ENCODE measurements at regions not wholly inside any gene's neighbourhood (a gene's known extent, or its start where the extent isn't known, plus 50 kb on each side); places are given as distances from the start of the nearest gene placed in this dataset.

DNA sequence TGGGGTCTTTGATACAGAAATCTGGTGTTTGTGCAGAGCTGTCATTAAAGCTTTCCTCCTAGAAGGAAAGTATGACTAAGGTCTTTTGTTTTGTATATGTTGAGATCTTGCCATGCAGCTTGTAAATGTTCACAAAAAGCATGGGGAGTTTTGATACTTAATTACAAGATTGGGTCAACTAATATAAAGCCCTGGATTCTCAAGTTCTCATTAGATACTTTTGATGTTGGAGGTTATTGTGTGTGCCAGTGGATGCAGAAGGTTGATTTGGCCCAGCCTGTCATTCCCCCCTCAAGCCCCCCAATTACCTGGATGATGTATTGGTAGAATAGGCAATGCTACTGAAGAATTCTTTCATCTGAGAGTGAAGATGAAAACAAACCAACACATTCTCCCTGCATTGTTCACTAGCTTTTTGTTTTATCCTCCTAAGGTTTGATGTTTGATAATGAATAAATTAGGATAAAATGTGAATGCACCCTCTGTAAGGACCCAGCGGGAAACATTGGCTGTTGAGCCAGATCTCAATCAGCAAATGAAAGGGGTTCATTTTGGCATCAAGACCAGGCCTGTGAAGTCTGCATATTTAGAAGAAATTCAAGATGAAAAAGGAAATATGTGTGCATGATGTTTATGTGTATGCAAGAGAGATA is 61.9 kb upstream of the ADAMTS19 start:
- Histone ChIP-seq H3K4me3 (ENCODE audit: insufficient read length, low read depth) (no peak overlapping the region), H3K9me3 (ENCODE audit: insufficient read depth, low read length) (peaks cover 16% of the 10 kb centered on the region; the same call in 1 of the 2 replicates), H3K27me3 (ENCODE audit: insufficient read depth, insufficient read length) (no peaks in the 10 kb centered on the region), H3K9ac (ENCODE audit: insufficient read length, low read depth) (no peak overlapping the region), H3K36me3 (ENCODE audit: insufficient read depth, insufficient read length, low read length) (no peaks in the 10 kb centered on the region), H3K4me1 (ENCODE audit: insufficient read depth, insufficient read length) (no peaks in the 10 kb centered on the region)
- no peak for TF ChIP-seq ZNF274 (IDR thresholded peaks at IDR 0.05; ENCODE audit: low read depth, low read length)
- TF ChIP-seq YY1 (IDR thresholded peaks at IDR 0.05; ENCODE audit: insufficient read depth, insufficient read length): no peak
- no peak for TF ChIP-seq SUZ12 (IDR thresholded peaks at IDR 0.05; ENCODE audit: extremely low read depth, insufficient read depth, insufficient read length)
- DNase-seq (ENCODE audit: low read depth, low spot score): peak; percentile 9

- Histone ChIP-seq H3K9me3 (ENCODE audit: insufficient read depth, low read length) (peaks cover 16% of the 10 kb centered on the region; the same call in 1 of the 2 replicates), H3K27me3 (ENCODE audit: insufficient read depth, insufficient read length) (no peaks in the 10 kb centered on the region), H3K9ac (ENCODE audit: insufficient read length, low read depth) (no peak overlapping the region), H3K4me3 (ENCODE audit: insufficient read length, low read depth) (no peak overlapping the region), H3K4me1 (ENCODE audit: insufficient read depth, insufficient read length) (no peaks in the 10 kb centered on the region), H3K36me3 (ENCODE audit: insufficient read depth, insufficient read length, low read length) (no peaks in the 10 kb centered on the region)
- no peak for DNase-seq (ENCODE audit: low read depth, low spot score)
- TF ChIP-seq ZNF274 (IDR thresholded peaks at IDR 0.05; ENCODE audit: low read depth, low read length): no peak
- TF ChIP-seq SUZ12 (IDR thresholded peaks at IDR 0.05; ENCODE audit: extremely low read depth, insufficient read depth, insufficient read length): no peak
- TF ChIP-seq YY1 (IDR thresholded peaks at IDR 0.05; ENCODE audit: insufficient read depth, insufficient read length): no peak
These were observed 61.0 kb upstream of the ADAMTS19 start for GRCh38 chr5:129399069-129399468.

DNA sequence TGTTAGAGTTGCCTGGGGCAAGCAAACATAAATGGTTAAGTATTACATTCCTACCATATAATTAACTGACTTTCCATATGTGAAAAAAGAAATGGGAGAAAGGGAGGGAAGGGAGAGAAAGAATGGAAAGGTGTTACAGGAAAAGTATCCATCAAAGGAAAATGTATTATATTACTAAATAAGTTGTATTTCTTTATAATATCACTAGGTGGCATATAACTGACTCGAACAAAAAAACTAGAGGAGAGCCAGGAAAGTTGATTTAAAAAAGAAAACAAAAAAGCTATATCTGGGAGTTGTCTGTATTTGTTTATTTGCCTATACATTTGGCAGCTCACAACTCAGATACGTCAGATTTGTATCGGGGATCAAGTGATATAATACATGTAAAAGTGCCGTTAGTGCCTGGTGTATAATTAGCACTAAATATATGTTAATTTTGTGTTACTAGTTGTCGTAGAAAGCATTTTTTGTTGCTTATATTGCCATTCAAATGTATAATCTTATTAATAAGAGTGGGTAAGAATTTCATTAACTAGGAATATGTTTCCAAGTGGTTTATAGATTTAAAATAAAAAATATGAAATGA is 59.6 kb upstream of the ADAMTS19 start:
- H3K9ac ChIP-seq (ENCODE audit: insufficient read length, low read depth): no peak overlapping the region
- H3K36me3 ChIP-seq (ENCODE audit: insufficient read depth, insufficient read length, low read length): no peaks in the 10 kb centered on the region
- TF ChIP-seq YY1 (IDR thresholded peaks at IDR 0.05; ENCODE audit: insufficient read depth, insufficient read length) (no peak), ZNF274 (IDR thresholded peaks at IDR 0.05; ENCODE audit: low read depth, low read length) (no peak), SUZ12 (IDR thresholded peaks at IDR 0.05; ENCODE audit: extremely low read depth, insufficient read depth, insufficient read length) (no peak)
- H3K9me3 ChIP-seq (ENCODE audit: insufficient read depth, low read length): peaks cover 16% of the 10 kb centered on the region; the same call in 1 of the 2 replicates
- H3K27me3 ChIP-seq (ENCODE audit: insufficient read depth, insufficient read length): no peaks in the 10 kb centered on the region
- H3K4me1 ChIP-seq (ENCODE audit: insufficient read depth, insufficient read length): no peaks in the 10 kb centered on the region
- DNase-seq (ENCODE audit: low read depth, low spot score): no peak
- H3K4me3 ChIP-seq (ENCODE audit: insufficient read length, low read depth): no peak overlapping the region

- H3K4me1 ChIP-seq (ENCODE audit: insufficient read depth, insufficient read length): no peaks in the 10 kb centered on the region
- no peak for DNase-seq (ENCODE audit: low read depth, low spot score)
- H3K9ac ChIP-seq (ENCODE audit: insufficient read length, low read depth): no peak overlapping the region
These were observed 54.9 kb upstream of the ADAMTS19 start for GRCh38 chr5:129405222-129405621.

DNA sequence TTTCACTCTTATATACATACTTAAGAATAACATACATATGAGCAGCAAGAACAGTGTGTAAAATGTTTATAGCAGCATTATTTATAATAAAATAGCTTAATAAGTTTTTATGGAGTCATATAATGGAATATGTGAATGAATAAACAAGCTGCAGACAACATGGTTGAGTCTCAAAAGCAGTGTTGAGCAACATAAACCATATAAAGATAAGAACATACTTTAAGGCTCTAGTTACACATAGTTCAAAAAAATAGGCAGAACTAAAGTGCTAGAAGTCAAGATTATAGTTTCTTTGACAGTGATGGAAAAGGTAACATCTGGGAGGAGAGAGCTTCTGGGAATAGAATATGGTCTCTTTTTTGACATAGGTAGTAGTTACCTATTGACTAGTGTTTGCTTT is 53.7 kb upstream of the ADAMTS19 start:
- no peaks in the 10 kb centered on the region for H3K27me3 ChIP-seq (ENCODE audit: insufficient read depth, insufficient read length)
- H3K36me3 ChIP-seq (ENCODE audit: insufficient read depth, insufficient read length, low read length): no peaks in the 10 kb centered on the region
- H3K4me1 ChIP-seq (ENCODE audit: insufficient read depth, insufficient read length): no peaks in the 10 kb centered on the region
- H3K4me3 ChIP-seq (ENCODE audit: insufficient read length, low read depth): no peak overlapping the region
- no peaks in the 10 kb centered on the region for H3K9me3 ChIP-seq (ENCODE audit: insufficient read depth, low read length)
- no peak overlapping the region for H3K9ac ChIP-seq (ENCODE audit: insufficient read length, low read depth)
- DNase-seq (ENCODE audit: low read depth, low spot score): no peak
- no peak for TF ChIP-seq ZNF274 (IDR thresholded peaks at IDR 0.05; ENCODE audit: low read depth, low read length)
- TF ChIP-seq YY1 (IDR thresholded peaks at IDR 0.05; ENCODE audit: insufficient read depth, insufficient read length): no peak
- no peak for TF ChIP-seq SUZ12 (IDR thresholded peaks at IDR 0.05; ENCODE audit: extremely low read depth, insufficient read depth, insufficient read length)

More at GRCh38 chr5:129405222-129405621, 54.9 kb upstream of the ADAMTS19 start:
- Histone ChIP-seq H3K36me3 (ENCODE audit: insufficient read depth, insufficient read length, low read length) (no peaks in the 10 kb centered on the region), H3K9me3 (ENCODE audit: insufficient read depth, low read length) (no peaks in the 10 kb centered on the region), H3K4me3 (ENCODE audit: insufficient read length, low read depth) (no peak overlapping the region), H3K27me3 (ENCODE audit: insufficient read depth, insufficient read length) (no peaks in the 10 kb centered on the region)
- TF ChIP-seq SUZ12 (IDR thresholded peaks at IDR 0.05; ENCODE audit: extremely low read depth, insufficient read depth, insufficient read length): no peak
- TF ChIP-seq ZNF274 (IDR thresholded peaks at IDR 0.05; ENCODE audit: low read depth, low read length): no peak
- TF ChIP-seq YY1 (IDR thresholded peaks at IDR 0.05; ENCODE audit: insufficient read depth, insufficient read length): no peak
